ENCODE measurements at regions not wholly inside any gene's neighbourhood (a gene's known extent, or its start where the extent isn't known, plus 50 kb on each side); places are given as distances from the start of the nearest gene placed in this dataset.

DNA sequence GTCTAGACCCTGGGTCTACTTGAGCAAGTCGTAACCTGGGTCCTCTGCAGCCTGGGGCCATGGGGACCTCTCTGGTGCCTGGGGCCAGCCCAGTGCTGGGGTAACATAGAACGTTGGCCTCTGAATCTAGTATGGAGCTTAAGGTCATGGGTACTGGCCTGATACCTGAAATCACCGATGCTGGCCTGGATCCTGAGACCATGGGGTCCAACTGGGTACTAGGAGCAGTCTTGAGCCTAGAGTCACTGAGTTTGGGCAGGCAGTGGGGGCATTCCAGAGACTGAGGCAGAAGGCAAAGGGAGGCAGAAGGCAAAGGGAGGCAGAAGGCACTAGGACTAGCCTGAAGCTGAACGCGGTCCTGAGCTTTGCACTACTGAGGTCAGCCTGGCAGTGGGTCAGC is 1121.1 kb upstream of the PRR20A start:
- TF ChIP-seq, protein P1, sequence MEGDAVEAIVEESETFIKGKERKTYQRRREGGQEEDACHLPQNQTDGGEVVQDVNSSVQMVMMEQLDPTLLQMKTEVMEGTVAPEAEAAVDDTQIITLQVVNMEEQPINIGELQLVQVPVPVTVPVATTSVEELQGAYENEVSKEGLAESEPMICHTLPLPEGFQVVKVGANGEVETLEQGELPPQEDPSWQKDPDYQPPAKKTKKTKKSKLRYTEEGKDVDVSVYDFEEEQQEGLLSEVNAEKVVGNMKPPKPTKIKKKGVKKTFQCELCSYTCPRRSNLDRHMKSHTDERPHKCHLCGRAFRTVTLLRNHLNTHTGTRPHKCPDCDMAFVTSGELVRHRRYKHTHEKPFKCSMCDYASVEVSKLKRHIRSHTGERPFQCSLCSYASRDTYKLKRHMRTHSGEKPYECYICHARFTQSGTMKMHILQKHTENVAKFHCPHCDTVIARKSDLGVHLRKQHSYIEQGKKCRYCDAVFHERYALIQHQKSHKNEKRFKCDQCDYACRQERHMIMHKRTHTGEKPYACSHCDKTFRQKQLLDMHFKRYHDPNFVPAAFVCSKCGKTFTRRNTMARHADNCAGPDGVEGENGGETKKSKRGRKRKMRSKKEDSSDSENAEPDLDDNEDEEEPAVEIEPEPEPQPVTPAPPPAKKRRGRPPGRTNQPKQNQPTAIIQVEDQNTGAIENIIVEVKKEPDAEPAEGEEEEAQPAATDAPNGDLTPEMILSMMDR (conservative IDR thresholded peaks at IDR 0.05 in 1 of 2, IDR thresholded peaks at IDR 0.05 in 1 of 2; ENCODE audit: low read depth in 1 of 2, low read length in 2 of 2) = no peak
- TF ChIP-seq EZH2 (IDR thresholded peaks at IDR 0.05; ENCODE audit: low read length, missing control alignments) = no peak
